Cardiac fibroblast (primary cell): ENCODE measurements at regions not wholly inside any gene's neighbourhood (a gene's known extent, or its start where the extent isn't known, plus 50 kb on each side); places are given as distances from the start of the nearest gene placed in this dataset.

Source experiments
- DNase-seq, 2 donors: peaks; one replicate each; pipeline versions ENCODE4 v3.0.0 to v3.0.0-alpha.2; 2010; ENCODE audit warnings: low read depth in 2 of 2
- H3K4me3 ChIP-seq, 2 donors: replicated peaks in 1 of 2; 1 replicate in 1 of 2; 2 replicates in 1 of 2; pipeline ENCODE4 v1.5.1; 2011; ENCODE audit warnings: low read depth in 2 of 2, low read length in 2 of 2, mild to moderate bottlenecking in 2 of 2, moderate library complexity in 1 of 2
- TF ChIP-seq, protein P1 (sequence below): IDR thresholded peaks from one replicate; pipeline ENCODE4 v1.5.1; 2011; ENCODE audit warnings: low read depth, mild to moderate bottlenecking, low read length, inconsistent platforms

GRCh38 chr16:87552072-87552718, 50.1 kb upstream of the JPH3 start:
- no peak for DNase-seq
- H3K4me3 ChIP-seq = no peak overlapping the region
- TF ChIP-seq, protein P1, sequence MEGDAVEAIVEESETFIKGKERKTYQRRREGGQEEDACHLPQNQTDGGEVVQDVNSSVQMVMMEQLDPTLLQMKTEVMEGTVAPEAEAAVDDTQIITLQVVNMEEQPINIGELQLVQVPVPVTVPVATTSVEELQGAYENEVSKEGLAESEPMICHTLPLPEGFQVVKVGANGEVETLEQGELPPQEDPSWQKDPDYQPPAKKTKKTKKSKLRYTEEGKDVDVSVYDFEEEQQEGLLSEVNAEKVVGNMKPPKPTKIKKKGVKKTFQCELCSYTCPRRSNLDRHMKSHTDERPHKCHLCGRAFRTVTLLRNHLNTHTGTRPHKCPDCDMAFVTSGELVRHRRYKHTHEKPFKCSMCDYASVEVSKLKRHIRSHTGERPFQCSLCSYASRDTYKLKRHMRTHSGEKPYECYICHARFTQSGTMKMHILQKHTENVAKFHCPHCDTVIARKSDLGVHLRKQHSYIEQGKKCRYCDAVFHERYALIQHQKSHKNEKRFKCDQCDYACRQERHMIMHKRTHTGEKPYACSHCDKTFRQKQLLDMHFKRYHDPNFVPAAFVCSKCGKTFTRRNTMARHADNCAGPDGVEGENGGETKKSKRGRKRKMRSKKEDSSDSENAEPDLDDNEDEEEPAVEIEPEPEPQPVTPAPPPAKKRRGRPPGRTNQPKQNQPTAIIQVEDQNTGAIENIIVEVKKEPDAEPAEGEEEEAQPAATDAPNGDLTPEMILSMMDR = no peak

- TF ChIP-seq, protein P1 = no peak
- no peak for DNase-seq
- no peak overlapping the region for H3K4me3 ChIP-seq
Observed at GRCh38 chr16:87551487-87551886, 50.8 kb upstream of the JPH3 start.

- TF ChIP-seq, protein P1 = peak; percentile 93
- no peak overlapping the region for H3K4me3 ChIP-seq
- DNase-seq = peak in 1 of 2 donors; percentile 26
Observed at GRCh38 chr16:87550495-87550961, 51.8 kb upstream of the JPH3 start.

DNA sequence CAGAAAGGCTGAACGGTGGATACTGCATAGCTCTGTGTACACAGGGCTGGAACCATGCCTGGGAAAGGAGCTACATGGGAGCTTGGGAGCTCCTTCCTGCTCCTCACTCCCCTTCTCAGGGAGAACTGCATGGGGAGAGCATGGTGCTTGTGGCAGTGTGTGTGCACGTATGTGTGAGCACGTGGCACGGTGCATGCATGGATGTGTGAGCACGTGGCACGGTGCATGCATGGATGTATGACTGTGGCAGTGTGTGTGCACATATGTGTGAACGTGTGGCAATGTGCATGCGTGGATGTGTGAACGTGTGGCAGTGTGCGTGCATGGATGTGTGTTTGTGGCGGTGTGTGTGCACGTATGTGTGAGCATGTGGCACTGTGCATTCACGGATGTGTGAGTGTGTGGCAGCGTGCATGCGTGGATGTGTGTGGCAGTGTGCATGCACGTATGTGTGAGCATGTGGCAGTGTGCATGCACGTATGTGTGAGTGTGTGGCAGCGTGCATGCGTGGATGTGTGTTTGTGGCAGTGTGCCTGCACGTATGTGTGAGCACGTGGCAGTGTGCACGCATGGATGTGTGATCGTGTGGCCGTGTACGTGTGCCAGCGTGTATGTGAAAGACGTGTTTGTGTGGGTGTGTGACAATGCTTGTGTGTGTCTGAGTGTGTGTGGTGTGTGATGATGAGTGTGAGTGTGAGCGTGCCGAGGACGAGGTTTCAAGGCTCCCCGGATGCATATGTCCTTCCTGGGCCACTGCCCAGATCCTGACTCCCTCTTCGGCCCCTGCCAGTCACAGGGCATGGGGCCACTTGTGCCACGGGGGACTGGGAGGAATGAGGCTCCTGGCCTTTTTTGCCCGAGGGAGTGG, 52.4 kb upstream of the JPH3 start:
- TF ChIP-seq, protein P1 = no peak
- DNase-seq = no peak
- H3K4me3 ChIP-seq = no peak overlapping the region

DNA sequence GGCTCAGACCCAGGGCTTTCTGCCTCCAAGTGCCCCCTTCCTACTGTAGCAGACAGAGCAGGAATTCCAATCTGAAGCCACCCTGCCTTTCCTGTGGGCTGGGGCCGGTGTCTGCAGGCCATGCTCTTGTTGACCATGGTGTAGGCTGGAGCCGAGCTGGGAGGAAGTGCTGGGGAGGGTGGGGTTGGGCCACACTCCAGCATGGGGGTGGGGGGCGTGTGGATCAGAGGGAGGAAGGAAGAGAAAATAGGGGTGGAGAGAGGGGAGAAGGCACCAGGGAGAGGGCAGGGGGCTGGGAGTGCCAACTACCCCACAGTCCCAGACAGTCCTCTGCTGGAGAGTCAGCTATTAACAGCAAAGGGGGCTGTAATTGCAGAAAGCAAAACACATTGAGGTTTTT, 54.3 kb upstream of the JPH3 start:
- no peak overlapping the region for H3K4me3 ChIP-seq
- no peak for DNase-seq
- TF ChIP-seq, protein P1 = no peak

DNA sequence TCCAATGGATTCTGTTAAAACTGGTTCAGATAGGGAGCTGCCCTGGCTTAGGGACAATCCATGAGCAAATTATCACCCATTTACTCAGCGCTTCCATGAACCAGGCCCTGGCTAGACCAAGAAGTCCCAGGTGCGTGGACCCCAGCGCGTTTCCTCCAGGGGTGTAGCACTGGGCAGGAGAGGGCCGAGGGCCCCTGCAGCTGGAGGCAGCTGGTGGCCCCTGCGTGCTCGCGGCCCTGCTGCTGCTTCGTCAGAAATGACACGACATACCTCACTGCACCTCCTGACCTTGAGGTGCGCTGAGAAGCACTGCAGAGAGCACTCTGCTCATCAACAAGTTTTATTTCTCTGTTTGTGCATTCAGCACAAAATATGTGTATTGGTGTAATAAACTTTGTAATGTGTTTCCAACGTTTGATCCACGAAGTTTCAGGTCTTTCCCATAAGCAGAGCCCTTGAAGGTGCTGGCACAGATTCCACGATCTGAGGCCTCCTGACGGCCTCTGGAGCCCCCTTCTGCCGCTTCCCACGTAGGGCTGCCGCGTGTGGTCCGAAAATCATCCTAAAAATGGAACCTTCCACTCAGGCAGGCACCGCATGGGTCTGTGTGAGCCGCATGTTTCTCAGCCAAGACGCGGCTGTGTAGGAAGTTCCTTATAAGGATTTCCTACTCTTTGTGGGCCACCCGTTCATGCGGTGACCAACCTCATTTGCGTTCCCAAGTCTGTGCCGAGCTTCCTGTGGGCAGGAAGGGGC, 50.8 kb upstream of the ZCCHC14 start:
- TF ChIP-seq, protein P1 = peak; percentile 17
- no peak overlapping the region for H3K4me3 ChIP-seq
- peak in 1 of 2 donors; percentile 42 for DNase-seq
